GM18909 (cell line): ENCODE measurements at regions not wholly inside any gene's neighbourhood (a gene's known extent, or its start where the extent isn't known, plus 50 kb on each side); places are given as distances from the start of the nearest gene placed in this dataset.
"Not testable (repeated sequence)": the region's sequence is repeated elsewhere in the genome, so short reads cannot be mapped to it uniquely, and the experiment has no call there.

ENCODE experiments used
- ATAC-seq: cut with Tn5 transposase; IDR thresholded peaks from one replicate; pipeline ENCODE4 v1.9.1; 2021; ENCODE audit warnings: mild to moderate bottlenecking; ENCODE audit not compliant: unreplicated experiment, poor library complexity

GRCh38 chr13:79898996-79899395, 418.0 kb downstream of the NDFIP2 start:
- no peak for ATAC-seq

GRCh38 chr13:79898202-79898826, 417.4 kb downstream of the NDFIP2 start:
- ATAC-seq, result no peak

- ATAC-seq, result no peak
These were observed 415.9 kb downstream of the NDFIP2 start for GRCh38 chr13:79896851-79897250.

GRCh38 chr13:79895416-79895815, 414.5 kb downstream of the NDFIP2 start:
- ATAC-seq, result no peak

- ATAC-seq, result not testable (repeated sequence)
These were observed 406.3 kb downstream of the NDFIP2 start for GRCh38 chr13:79887278-79887677.

- ATAC-seq, result no peak
These were observed 405.6 kb downstream of the NDFIP2 start for GRCh38 chr13:79886601-79887000.

GRCh38 chr13:79884890-79885289, 403.9 kb downstream of the NDFIP2 start:
- no peak for ATAC-seq

GRCh38 chr13:79883216-79883615, 402.3 kb downstream of the NDFIP2 start:
- ATAC-seq, result no peak

GRCh38 chr13:79880818-79881217, 399.9 kb downstream of the NDFIP2 start:
- ATAC-seq, result no peak

- ATAC-seq, result no peak
These were observed 393.7 kb downstream of the NDFIP2 start for GRCh38 chr13:79874396-79875360.

GRCh38 chr13:79871594-79871993, 390.6 kb downstream of the NDFIP2 start:
- ATAC-seq, result no peak

- ATAC-seq, result no peak
These were observed 389.8 kb downstream of the NDFIP2 start for GRCh38 chr13:79870766-79871165.

GRCh38 chr13:79870123-79870522, 389.2 kb downstream of the NDFIP2 start:
- ATAC-seq, result no peak

- no peak for ATAC-seq
These were observed 388.4 kb downstream of the NDFIP2 start for GRCh38 chr13:79869326-79869725.

GRCh38 chr13:79867254-79867653, 386.3 kb downstream of the NDFIP2 start:
- ATAC-seq, result no peak

GRCh38 chr13:79866436-79866835, 385.5 kb downstream of the NDFIP2 start:
- ATAC-seq, result no peak

GRCh38 chr13:79862515-79862914, 381.6 kb downstream of the NDFIP2 start:
- no peak for ATAC-seq

- ATAC-seq, result no peak
These were observed 380.8 kb downstream of the NDFIP2 start for GRCh38 chr13:79861731-79862130.

GRCh38 chr13:79860791-79861190, 379.8 kb downstream of the NDFIP2 start:
- no peak for ATAC-seq

- ATAC-seq, result no peak
These were observed 378.8 kb downstream of the NDFIP2 start for GRCh38 chr13:79859756-79860155.

- no peak for ATAC-seq
These were observed 372.3 kb downstream of the NDFIP2 start for GRCh38 chr13:79853251-79853650.

- ATAC-seq, result no peak
These were observed 370.4 kb downstream of the NDFIP2 start for GRCh38 chr13:79851318-79851717.
